T-helper 2 cell (primary cell): ENCODE measurements at regions not wholly inside any gene's neighbourhood (a gene's known extent, or its start where the extent isn't known, plus 50 kb on each side); places are given as distances from the start of the nearest gene placed in this dataset.

Experiments
- DNase-seq, 5 experiments: peaks; one replicate each; pipeline versions ENCODE4 v3.0.0 to v3.0.0-alpha.2; 2012 to 2022

DNA sequence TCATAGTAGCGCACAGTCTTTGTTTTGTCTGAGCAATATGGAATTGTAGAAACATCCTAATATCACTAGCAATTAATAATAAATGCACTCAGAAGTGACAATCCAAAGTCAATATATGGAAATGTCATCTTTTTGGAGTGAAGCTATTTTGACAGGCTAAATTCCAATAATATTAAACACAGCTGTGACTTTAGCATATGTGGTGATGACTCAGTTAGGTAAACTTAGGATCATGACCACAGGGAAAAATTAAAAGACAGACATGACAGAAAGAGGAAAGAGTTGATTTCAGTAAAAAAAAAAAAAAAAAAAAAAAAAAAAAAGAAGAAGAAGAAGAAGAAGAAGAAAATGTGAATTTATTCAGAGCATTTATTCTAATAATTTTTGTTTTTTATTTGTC lies 1165.7 kb downstream of the NLGN4Y start:
- no peak for DNase-seq

DNA sequence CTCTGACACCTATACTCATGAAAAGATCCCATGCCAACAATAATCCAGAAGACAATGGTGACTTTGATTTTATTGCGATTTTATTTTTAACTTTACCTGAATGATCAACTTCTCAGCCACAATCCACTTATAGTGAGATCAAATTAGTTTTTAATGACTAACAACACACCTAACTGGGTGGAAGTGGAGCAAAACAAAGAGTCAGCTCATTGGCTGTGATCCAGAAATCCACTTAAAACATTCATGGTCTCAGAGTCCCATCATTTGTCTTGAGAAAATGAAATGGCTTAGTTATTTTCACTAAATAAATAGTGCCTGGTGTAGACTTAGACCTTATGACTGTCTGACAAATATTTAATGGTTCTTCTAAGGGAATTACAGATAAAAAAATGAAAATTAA lies 1177.8 kb downstream of the NLGN4Y start:
- DNase-seq = no peak

GRCh38 chrY:15704906-15705305 lies 1180.6 kb downstream of the NLGN4Y start:
- DNase-seq = no peak

GRCh38 chrY:15749533-15750433 lies 1225.5 kb downstream of the NLGN4Y start:
- DNase-seq = no peak

GRCh38 chrY:15751001-15751400 lies 1226.7 kb downstream of the NLGN4Y start:
- no peak for DNase-seq

DNA sequence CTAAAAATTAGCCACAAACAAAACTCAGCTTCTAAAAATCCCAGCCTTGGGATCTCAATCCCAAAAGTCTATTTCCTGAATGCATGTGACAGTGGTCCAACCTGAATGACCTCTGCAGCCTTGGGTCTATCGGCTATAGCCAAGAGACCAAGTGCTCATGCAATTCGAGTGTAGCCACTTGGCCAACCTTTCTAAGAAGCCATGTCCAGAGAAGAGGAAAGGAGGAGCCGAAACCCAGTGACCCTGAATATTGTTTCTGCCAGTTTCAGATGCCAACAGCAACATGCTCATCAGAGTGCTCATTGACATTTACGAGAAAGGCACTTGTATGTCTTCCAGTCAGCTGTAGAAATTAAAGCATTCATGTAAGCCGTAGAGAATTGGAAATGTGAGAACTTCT lies 1231.9 kb downstream of the NLGN4Y start:
- DNase-seq = no peak

DNA sequence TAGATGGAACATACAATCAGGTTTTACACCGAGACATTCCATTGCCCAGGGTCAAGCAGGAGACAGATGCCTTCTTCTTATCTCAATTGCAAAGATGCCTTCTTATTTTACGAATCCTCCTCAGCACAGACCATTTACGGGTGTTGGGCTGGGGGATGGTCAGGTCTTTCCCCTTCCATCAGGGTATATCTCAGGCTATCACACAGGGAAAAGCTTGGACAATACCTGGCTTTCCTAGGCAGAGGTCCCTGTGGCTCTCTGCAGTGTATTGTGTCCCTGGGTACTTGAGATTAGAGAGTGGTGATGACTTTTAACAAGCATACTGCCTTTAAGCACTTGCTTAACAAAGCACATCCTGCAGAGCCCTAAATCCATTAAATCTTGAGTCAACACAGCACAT lies 1249.2 kb downstream of the NLGN4Y start:
- no peak for DNase-seq

GRCh38 chrY:15775880-15776279 lies 1251.6 kb downstream of the NLGN4Y start:
- DNase-seq = no peak

DNA sequence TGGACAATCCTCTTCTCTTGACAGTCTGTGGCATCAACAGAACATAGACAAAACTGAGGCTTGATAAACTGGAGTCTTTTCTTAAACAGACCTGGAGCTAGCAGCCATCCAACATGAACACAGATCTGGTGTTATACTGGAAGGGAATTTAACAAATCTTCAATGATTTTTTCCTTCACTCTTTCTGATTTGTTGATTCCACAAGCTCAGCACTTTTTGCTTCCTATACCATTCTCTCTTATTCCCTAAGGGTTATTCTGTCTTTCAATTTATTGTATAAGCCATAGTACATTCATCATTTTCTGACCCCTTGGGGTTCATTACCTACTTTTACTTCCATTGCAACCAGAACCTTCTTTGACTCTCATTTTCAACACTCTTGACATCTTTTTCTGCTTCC lies 1255.6 kb downstream of the NLGN4Y start:
- no peak for DNase-seq

- DNase-seq = no peak
Measured at GRCh38 chrY:15800021-15800420, 1275.7 kb downstream of the NLGN4Y start.

GRCh38 chrY:15805985-15806384 lies 1281.7 kb downstream of the NLGN4Y start:
- DNase-seq = no peak

DNA sequence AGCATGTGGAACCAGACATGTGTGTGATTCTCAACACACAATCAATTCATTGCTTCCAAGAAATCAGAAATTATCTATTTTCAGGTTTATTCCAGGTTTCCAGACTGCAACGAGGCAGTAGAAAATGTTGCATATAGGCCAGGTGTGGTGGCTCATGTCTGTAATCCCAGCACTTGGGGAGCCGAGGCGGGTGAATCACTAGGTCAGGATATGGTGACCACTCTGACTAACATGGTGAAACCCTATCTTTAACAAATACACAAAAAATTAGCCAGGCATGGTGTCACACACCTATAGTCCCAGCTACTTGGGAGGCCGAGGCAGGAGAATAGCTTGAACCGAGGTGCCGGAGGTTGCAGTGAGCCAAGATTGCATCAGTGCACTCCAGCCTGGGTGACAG lies 1289.9 kb downstream of the NLGN4Y start:
- no peak for DNase-seq
